Transverse colon (tissue), 4 donors: ENCODE measurements at regions not wholly inside any gene's neighbourhood (a gene's known extent, or its start where the extent isn't known, plus 50 kb on each side); places are given as distances from the start of the nearest gene placed in this dataset.

Experiments used
- CTCF ChIP-seq, 5 experiments: fragments of 200-600 bp in 3 of 5; fragments of 450-650 bp in 2 of 5; sonication (generic) in 3 of 5; IDR thresholded peaks; 1 replicate in 2 of 5; 2 replicates in 3 of 5; pipeline ENCODE4 v1.5.1; 2016 to 2017; ENCODE audit warnings: antibody characterized with exemption in 5 of 5, inconsistent platforms in 3 of 5, mild to moderate bottlenecking in 2 of 5, moderate library complexity in 1 of 5
- EP300 ChIP-seq: sonication (generic); formaldehyde crosslinking; IDR thresholded peaks from one replicate; pipeline ENCODE4 v1.6.1; 2017; ENCODE audit warnings: antibody characterized with exemption, low read depth
- POLR2A ChIP-seq: fragments of 450-650 bp; IDR thresholded peaks from one replicate; pipeline ENCODE4 v1.6.1; 2016; ENCODE audit warnings: antibody characterized with exemption, mild to moderate bottlenecking, moderate library complexity
- POLR2AphosphoS5 ChIP-seq, 3 donors: sonication (generic); formaldehyde crosslinking; IDR thresholded peaks; one replicate each; pipeline ENCODE4 v1.6.1; 2016; ENCODE audit warnings: antibody characterized with exemption in 3 of 3

GRCh38 chr4:162770761-162771490 lies 395.8 kb downstream of the NAF1 start:
- TF ChIP-seq CTCF (IDR thresholded peaks at IDR 0.05) (no peak), POLR2A (no peak), POLR2AphosphoS5 (IDR thresholded peaks at IDR 0.05) (no peak), EP300 (no peak)
